GM23338 (cell line): ENCODE measurements at regions not wholly inside any gene's neighbourhood (a gene's known extent, or its start where the extent isn't known, plus 50 kb on each side); places are given as distances from the start of the nearest gene placed in this dataset.

Experiments used
- ATAC-seq: fragments of 200-7000 bp; cut with Tn5 transposase; 3 replicates; pipeline ENCODE4 v1.9.1; 2020
- DNase-seq: peaks from one replicate; pipeline ENCODE4 v3.0.0-alpha.2; 2015; ENCODE audit warnings: low spot score
- H2AFZ ChIP-seq: fragments of 200-600 bp; sonication (generic); 2 replicates; pipeline ENCODE4 v1.8.0; 2016; ENCODE audit warnings: antibody characterized with exemption, mild to moderate bottlenecking, moderate library complexity
- H3F3A ChIP-seq: fragments of 200-600 bp; sonication (generic); replicated peaks from 2 replicates; pipeline ENCODE4 v1.8.0; 2017; ENCODE audit warnings: antibody characterized with exemption, mixed run types, low read depth
- H3K27ac ChIP-seq: fragments of 200-600 bp; sonication (generic); 2 replicates; pipeline ENCODE4 v1.6.1; 2016; ENCODE audit warnings: low read depth
- H3K27me3 ChIP-seq: fragments of 200-600 bp; sonication (generic); 2 replicates; pipeline ENCODE4 v1.8.0; 2016; ENCODE audit warnings: mild to moderate bottlenecking, mixed run types, moderate library complexity; ENCODE audit not compliant: insufficient read depth
- H3K36me3 ChIP-seq: fragments of 200-600 bp; sonication (generic); 2 replicates; pipeline ENCODE4 v1.8.0; 2016; ENCODE audit warnings: mild to moderate bottlenecking; ENCODE audit not compliant: insufficient read depth
- H3K4me1 ChIP-seq: fragments of 200-600 bp; sonication (generic); 2 replicates; pipeline ENCODE4 v1.8.0; 2016; ENCODE audit warnings: mild to moderate bottlenecking, moderate library complexity; ENCODE audit not compliant: insufficient read depth
- H3K4me2 ChIP-seq: fragments of 200-600 bp; sonication (generic); 2 replicates; pipeline ENCODE4 v1.7.1; 2017; ENCODE audit warnings: mixed run types
- H3K4me3 ChIP-seq: fragments of 200-600 bp; sonication (generic); 2 replicates; pipeline ENCODE4 v1.6.1; 2016; ENCODE audit warnings: mixed run types
- H3K79me2 ChIP-seq: fragments of 200-600 bp; sonication (generic); replicated peaks from 2 replicates; pipeline ENCODE4 v1.8.0; 2017; ENCODE audit warnings: mild to moderate bottlenecking; ENCODE audit not compliant: insufficient read depth
- H3K9me2 ChIP-seq: fragments of 200-600 bp; sonication (generic); 2 replicates; pipeline ENCODE4 v1.8.0; 2017; ENCODE audit not compliant: insufficient read depth
- H4K20me1 ChIP-seq: fragments of 200-600 bp; sonication (generic); replicated peaks from 2 replicates; pipeline ENCODE4 v1.8.0; 2017; ENCODE audit warnings: mild to moderate bottlenecking; ENCODE audit not compliant: insufficient read depth
- H3K27ac Mint-ChIP-seq: 2 replicates; pipeline ENCODE4 v1.8.0; 2020; ENCODE audit warnings: inconsistent platforms, mild to moderate bottlenecking, moderate library complexity, mixed read lengths
- H3K27me3 Mint-ChIP-seq: 3 replicates; pipeline ENCODE4 v1.8.0; 2022; ENCODE audit warnings: low read depth, mild to moderate bottlenecking, moderate library complexity, mixed read lengths, inconsistent platforms; ENCODE audit not compliant: insufficient read depth, poor library complexity
- H3K36me3 Mint-ChIP-seq: 3 replicates; pipeline ENCODE4 v1.8.0; 2021; ENCODE audit warnings: low read depth, mild to moderate bottlenecking, inconsistent platforms, moderate library complexity, mixed read lengths
- H3K4me1 Mint-ChIP-seq: 3 replicates; pipeline ENCODE4 v1.8.0; 2020; ENCODE audit warnings: mild to moderate bottlenecking, inconsistent platforms, mixed read lengths
- H3K4me3 Mint-ChIP-seq: 3 replicates; pipeline ENCODE4 v1.8.0; 2021; ENCODE audit warnings: moderate library complexity, mild to moderate bottlenecking, inconsistent platforms, mixed read lengths
- H3K9me3 Mint-ChIP-seq: 3 replicates; pipeline ENCODE4 v1.8.0; 2020; ENCODE audit warnings: moderate library complexity, mild to moderate bottlenecking, inconsistent platforms, mixed read lengths
- CREB1 ChIP-seq: fragments of 250-450 bp; sonication (Bioruptor Pico); IDR thresholded peaks from 2 replicates; pipeline ENCODE4 v1.5.0; 2020; ENCODE audit warnings: low read depth, mild to moderate bottlenecking, moderate library complexity
- EZH2phosphoT487 ChIP-seq: fragments of 200-600 bp; sonication (generic); IDR thresholded peaks from one replicate; pipeline ENCODE4 v1.8.1; 2018; ENCODE audit warnings: antibody characterized with exemption; ENCODE audit not compliant: unreplicated experiment
- JUNB ChIP-seq: IDR thresholded peaks from one replicate; pipeline ENCODE4 v1.6.1; 2016; ENCODE audit warnings: antibody characterized with exemption; ENCODE audit not compliant: unreplicated experiment
- NANOG ChIP-seq: IDR thresholded peaks from 2 replicates; pipeline ENCODE4 v1.6.1; 2016; ENCODE audit warnings: antibody characterized with exemption, borderline replicate concordance
- STAT1 ChIP-seq: IDR thresholded peaks from one replicate; pipeline ENCODE4 v1.6.1; 2016; ENCODE audit warnings: antibody characterized with exemption; ENCODE audit not compliant: unreplicated experiment
- TF ChIP-seq, protein P1 (sequence below), 2 experiments: fragments of 200-600 bp in 1 of 2; sonication (generic) in 1 of 2; conservative IDR thresholded peaks; 2 replicates each; pipeline versions ENCODE4 v1.5.1 to v1.6.1; 2016 to 2017; ENCODE audit warnings: antibody characterized with exemption in 2 of 2, low read depth in 2 of 2, mild to moderate bottlenecking in 2 of 2, moderate library complexity in 1 of 2
- TF ChIP-seq, protein P2 (sequence below): fragments of 250-450 bp; sonication (Bioruptor Pico); IDR thresholded peaks from 2 replicates; pipeline ENCODE4 v1.5.0; 2020; ENCODE audit warnings: mild to moderate bottlenecking, moderate library complexity
- TF ChIP-seq, protein P3 (sequence below): IDR thresholded peaks from 2 replicates; pipeline ENCODE4 v1.6.1; 2016; ENCODE audit warnings: antibody characterized with exemption

DNA sequence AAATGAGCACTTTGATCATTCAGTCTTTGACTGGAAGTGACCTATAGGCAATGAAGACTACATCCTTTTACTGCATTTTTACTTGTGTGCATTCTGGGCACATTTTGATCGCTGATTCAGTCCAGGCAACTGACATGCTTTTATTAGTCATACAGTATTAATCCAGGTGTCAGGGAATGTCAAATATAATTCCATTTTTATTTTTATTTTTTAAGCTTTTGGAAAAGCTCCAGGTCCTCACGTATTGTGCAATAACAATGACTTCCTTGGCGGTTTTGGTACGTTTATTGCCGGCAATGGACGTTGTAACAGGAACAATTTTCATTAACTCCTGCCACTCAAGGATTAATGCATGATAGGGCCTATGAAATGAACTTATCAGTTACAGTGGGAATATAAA, 302.6 kb upstream of the PTBP2 start:
- Histone ChIP-seq H3K27ac (no peak overlapping the region), H3K4me2 (no peak overlapping the region), H3K79me2 (no peaks in the 10 kb centered on the region), H3K36me3 (no peaks in the 10 kb centered on the region), H4K20me1 (no peaks in the 10 kb centered on the region), H3K4me1 (no peaks in the 10 kb centered on the region), H3K27me3 (no peaks in the 10 kb centered on the region), H3F3A (no peaks in the 10 kb centered on the region), H2AFZ (no peak overlapping the region), H3K9me2 (no peaks in the 10 kb centered on the region), H3K4me3 (no peak overlapping the region)
- no peaks in the 10 kb centered on the region for H3K9me3 Mint-ChIP-seq
- no peak overlapping the region for H3K4me3 Mint-ChIP-seq
- TF ChIP-seq STAT1: no peak
- TF ChIP-seq EZH2phosphoT487: no peak
- TF ChIP-seq, protein P1, sequence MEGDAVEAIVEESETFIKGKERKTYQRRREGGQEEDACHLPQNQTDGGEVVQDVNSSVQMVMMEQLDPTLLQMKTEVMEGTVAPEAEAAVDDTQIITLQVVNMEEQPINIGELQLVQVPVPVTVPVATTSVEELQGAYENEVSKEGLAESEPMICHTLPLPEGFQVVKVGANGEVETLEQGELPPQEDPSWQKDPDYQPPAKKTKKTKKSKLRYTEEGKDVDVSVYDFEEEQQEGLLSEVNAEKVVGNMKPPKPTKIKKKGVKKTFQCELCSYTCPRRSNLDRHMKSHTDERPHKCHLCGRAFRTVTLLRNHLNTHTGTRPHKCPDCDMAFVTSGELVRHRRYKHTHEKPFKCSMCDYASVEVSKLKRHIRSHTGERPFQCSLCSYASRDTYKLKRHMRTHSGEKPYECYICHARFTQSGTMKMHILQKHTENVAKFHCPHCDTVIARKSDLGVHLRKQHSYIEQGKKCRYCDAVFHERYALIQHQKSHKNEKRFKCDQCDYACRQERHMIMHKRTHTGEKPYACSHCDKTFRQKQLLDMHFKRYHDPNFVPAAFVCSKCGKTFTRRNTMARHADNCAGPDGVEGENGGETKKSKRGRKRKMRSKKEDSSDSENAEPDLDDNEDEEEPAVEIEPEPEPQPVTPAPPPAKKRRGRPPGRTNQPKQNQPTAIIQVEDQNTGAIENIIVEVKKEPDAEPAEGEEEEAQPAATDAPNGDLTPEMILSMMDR (conservative IDR thresholded peaks at IDR 0.05; ENCODE audit: low read depth in 2 of 2): no peak
- TF ChIP-seq JUNB: no peak
- TF ChIP-seq NANOG: no peak
- TF ChIP-seq, protein P2, sequence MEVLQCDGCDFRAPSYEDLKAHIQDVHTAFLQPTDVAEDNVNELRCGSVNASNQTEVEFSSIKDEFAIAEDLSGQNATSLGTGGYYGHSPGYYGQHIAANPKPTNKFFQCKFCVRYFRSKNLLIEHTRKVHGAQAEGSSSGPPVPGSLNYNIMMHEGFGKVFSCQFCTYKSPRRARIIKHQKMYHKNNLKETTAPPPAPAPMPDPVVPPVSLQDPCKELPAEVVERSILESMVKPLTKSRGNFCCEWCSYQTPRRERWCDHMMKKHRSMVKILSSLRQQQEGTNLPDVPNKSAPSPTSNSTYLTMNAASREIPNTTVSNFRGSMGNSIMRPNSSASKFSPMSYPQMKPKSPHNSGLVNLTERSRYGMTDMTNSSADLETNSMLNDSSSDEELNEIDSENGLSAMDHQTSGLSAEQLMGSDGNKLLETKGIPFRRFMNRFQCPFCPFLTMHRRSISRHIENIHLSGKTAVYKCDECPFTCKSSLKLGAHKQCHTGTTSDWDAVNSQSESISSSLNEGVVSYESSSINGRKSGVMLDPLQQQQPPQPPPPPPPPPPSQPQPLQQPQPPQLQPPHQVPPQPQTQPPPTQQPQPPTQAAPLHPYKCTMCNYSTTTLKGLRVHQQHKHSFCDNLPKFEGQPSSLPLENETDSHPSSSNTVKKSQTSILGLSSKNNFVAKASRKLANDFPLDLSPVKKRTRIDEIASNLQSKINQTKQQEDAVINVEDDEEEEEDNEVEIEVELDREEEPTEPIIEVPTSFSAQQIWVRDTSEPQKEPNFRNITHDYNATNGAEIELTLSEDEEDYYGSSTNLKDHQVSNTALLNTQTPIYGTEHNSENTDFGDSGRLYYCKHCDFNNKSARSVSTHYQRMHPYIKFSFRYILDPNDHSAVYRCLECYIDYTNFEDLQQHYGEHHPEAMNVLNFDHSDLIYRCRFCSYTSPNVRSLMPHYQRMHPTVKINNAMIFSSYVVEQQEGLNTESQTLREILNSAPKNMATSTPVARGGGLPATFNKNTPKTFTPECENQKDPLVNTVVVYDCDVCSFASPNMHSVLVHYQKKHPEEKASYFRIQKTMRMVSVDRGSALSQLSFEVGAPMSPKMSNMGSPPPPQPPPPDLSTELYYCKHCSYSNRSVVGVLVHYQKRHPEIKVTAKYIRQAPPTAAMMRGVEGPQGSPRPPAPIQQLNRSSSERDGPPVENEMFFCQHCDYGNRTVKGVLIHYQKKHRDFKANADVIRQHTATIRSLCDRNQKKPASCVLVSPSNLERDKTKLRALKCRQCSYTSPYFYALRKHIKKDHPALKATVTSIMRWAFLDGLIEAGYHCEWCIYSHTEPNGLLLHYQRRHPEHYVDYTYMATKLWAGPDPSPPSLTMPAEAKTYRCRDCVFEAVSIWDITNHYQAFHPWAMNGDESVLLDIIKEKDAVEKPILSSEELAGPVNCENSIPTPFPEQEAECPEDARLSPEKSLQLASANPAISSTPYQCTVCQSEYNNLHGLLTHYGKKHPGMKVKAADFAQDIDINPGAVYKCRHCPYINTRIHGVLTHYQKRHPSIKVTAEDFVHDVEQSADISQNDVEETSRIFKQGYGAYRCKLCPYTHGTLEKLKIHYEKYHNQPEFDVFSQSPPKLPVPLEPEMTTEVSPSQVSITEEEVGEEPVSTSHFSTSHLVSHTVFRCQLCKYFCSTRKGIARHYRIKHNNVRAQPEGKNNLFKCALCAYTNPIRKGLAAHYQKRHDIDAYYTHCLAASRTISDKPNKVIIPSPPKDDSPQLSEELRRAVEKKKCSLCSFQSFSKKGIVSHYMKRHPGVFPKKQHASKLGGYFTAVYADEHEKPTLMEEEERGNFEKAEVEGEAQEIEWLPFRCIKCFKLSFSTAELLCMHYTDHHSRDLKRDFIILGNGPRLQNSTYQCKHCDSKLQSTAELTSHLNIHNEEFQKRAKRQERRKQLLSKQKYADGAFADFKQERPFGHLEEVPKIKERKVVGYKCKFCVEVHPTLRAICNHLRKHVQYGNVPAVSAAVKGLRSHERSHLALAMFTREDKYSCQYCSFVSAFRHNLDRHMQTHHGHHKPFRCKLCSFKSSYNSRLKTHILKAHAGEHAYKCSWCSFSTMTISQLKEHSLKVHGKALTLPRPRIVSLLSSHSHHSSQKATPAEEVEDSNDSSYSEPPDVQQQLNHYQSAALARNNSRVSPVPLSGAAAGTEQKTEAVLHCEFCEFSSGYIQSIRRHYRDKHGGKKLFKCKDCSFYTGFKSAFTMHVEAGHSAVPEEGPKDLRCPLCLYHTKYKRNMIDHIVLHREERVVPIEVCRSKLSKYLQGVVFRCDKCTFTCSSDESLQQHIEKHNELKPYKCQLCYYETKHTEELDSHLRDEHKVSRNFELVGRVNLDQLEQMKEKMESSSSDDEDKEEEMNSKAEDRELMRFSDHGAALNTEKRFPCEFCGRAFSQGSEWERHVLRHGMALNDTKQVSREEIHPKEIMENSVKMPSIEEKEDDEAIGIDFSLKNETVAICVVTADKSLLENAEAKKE (CRISPR knock-in tag): no peak
- TF ChIP-seq, protein P3, sequence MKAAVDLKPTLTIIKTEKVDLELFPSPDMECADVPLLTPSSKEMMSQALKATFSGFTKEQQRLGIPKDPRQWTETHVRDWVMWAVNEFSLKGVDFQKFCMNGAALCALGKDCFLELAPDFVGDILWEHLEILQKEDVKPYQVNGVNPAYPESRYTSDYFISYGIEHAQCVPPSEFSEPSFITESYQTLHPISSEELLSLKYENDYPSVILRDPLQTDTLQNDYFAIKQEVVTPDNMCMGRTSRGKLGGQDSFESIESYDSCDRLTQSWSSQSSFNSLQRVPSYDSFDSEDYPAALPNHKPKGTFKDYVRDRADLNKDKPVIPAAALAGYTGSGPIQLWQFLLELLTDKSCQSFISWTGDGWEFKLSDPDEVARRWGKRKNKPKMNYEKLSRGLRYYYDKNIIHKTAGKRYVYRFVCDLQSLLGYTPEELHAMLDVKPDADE: no peak
- TF ChIP-seq CREB1 (CRISPR knock-in tag): no peak
- no peaks in the 10 kb centered on the region for H3K27me3 Mint-ChIP-seq
- H3K36me3 Mint-ChIP-seq: no peaks in the 10 kb centered on the region
- ATAC-seq (no peak), DNase-seq (no peak)
- H3K4me1 Mint-ChIP-seq: no peaks in the 10 kb centered on the region
- no peak overlapping the region for H3K27ac Mint-ChIP-seq
